ENCODE measurements at regions not wholly inside any gene's neighbourhood (a gene's known extent, or its start where the extent isn't known, plus 50 kb on each side); places are given as distances from the start of the nearest gene placed in this dataset.

DNA sequence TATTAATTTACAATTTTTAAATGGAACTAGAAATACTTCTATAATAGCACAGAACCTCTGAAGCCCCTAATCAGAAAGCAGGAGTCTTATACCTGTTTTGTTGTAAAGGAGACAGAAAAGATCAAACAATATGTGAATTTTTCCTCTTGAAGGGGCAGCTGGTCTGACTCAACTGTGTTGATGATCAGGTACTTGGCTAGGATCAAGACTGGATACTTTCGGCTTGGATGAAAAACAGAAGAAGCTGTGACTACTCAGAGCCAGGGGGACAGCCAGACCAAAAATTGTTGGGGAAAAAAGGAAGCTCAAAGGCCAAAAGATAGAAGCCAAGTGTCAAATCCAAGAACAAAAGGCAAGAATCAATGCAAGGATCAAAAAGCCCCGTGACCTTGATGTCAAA, 195.6 kb downstream of the KCTD12 start:
- DNase-seq (ENCODE audit: low spot score) = no peak
- in situ Hi-C loops (cut with MboI; ENCODE audit: low sequenced_read_pairs, unreplicated experiment) = no loop called here
- TF ChIP-seq, protein P1, sequence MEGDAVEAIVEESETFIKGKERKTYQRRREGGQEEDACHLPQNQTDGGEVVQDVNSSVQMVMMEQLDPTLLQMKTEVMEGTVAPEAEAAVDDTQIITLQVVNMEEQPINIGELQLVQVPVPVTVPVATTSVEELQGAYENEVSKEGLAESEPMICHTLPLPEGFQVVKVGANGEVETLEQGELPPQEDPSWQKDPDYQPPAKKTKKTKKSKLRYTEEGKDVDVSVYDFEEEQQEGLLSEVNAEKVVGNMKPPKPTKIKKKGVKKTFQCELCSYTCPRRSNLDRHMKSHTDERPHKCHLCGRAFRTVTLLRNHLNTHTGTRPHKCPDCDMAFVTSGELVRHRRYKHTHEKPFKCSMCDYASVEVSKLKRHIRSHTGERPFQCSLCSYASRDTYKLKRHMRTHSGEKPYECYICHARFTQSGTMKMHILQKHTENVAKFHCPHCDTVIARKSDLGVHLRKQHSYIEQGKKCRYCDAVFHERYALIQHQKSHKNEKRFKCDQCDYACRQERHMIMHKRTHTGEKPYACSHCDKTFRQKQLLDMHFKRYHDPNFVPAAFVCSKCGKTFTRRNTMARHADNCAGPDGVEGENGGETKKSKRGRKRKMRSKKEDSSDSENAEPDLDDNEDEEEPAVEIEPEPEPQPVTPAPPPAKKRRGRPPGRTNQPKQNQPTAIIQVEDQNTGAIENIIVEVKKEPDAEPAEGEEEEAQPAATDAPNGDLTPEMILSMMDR (IDR thresholded peaks at IDR 0.05; ENCODE audit: borderline replicate concordance, control extremely low read depth, extremely low read depth, insufficient read depth, missing control alignments) = no peak

DNA sequence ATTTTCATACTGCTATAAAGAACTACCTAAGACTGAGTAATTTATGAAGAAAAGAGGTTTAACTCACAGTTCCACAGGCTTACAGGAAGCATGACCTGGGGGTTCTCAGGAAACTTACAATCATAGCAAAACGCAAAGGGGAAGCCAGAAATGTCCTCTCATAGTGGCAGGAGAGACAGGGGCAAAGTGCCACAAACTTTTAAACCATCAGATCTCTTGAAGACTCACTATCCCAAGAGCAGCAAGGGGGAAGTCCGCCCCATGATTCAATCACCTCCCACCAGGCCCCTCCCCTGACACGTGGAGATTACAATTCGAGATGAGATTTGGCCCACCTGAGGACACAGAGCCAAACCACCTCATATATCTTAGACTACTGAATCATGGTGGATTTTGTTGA, 198.7 kb downstream of the KCTD12 start:
- in situ Hi-C loops (cut with MboI; ENCODE audit: low sequenced_read_pairs, unreplicated experiment) = no loop called here
- TF ChIP-seq, protein P1 (IDR thresholded peaks at IDR 0.05; ENCODE audit: borderline replicate concordance, control extremely low read depth, extremely low read depth, insufficient read depth, missing control alignments) = no peak
- no peak for DNase-seq (ENCODE audit: low spot score)

DNA sequence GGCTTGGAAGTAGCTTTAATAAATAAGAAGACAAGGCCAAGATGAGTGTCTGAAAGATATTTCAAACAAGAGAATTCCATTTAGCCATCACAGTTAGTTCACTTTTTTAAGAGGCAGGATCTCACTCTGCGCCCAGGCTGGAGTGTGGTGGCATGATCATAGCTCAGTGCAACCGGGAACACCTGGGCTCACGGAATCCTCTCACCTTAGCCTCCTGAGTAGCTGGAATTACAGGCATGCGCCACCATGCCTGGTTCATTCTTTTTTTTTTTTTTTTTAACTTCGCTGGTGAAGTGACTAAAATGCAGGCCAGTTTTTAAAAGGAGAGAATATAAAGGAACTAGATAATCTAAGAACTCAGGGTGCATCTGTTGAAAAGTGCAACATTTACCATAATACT, 200.3 kb downstream of the KCTD12 start:
- in situ Hi-C loops (cut with MboI; ENCODE audit: low sequenced_read_pairs, unreplicated experiment) = no loop called here
- TF ChIP-seq, protein P1 (IDR thresholded peaks at IDR 0.05; ENCODE audit: borderline replicate concordance, control extremely low read depth, extremely low read depth, insufficient read depth, missing control alignments) = no peak
- no peak for DNase-seq (ENCODE audit: low spot score)

DNA sequence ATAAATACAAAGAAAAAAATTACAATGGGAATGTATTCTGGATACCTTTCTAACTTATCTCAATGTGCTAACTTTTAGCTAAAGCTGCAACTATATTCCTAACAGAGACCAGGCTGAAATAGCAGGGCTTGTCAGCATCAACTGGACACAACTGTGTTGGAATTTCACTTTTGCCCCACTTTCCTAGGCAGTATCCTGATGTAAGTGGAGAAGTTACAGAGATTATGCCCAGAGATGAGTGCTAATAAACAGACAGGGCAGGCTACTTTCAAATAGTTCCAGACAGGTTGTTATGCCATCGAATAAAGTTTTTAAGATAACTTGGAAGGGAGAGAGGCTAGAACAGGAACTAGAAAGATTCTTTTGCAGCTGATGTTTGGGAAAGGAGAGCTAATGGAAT, 201.9 kb downstream of the KCTD12 start:
- DNase-seq (ENCODE audit: low spot score) = no peak
- TF ChIP-seq, protein P1 (IDR thresholded peaks at IDR 0.05; ENCODE audit: borderline replicate concordance, control extremely low read depth, extremely low read depth, insufficient read depth, missing control alignments) = no peak
- in situ Hi-C loops (cut with MboI; ENCODE audit: low sequenced_read_pairs, unreplicated experiment) = no loop called here

DNA sequence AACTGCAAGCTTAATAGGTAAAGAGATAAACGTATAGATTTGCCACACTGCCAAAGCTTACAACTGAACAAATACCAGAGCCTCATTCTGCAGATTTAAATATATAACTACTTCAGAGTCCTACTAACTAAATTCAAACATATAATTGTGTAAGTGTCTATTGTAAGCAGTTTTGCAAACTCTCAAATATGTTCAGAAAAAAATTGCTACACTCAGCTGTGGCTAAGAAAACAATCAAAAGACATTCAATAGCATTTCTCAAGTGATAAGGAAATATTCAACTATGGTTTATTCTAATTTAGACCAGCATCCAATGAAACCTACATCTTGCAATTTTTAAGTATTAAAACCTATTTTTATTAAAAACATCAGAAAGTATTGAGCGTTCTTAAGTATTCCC, 202.4 kb downstream of the KCTD12 start:
- DNase-seq (ENCODE audit: low spot score) = no peak
- TF ChIP-seq, protein P1 (IDR thresholded peaks at IDR 0.05; ENCODE audit: borderline replicate concordance, control extremely low read depth, extremely low read depth, insufficient read depth, missing control alignments) = no peak
- in situ Hi-C loops (cut with MboI; ENCODE audit: low sequenced_read_pairs, unreplicated experiment) = no loop called here

DNA sequence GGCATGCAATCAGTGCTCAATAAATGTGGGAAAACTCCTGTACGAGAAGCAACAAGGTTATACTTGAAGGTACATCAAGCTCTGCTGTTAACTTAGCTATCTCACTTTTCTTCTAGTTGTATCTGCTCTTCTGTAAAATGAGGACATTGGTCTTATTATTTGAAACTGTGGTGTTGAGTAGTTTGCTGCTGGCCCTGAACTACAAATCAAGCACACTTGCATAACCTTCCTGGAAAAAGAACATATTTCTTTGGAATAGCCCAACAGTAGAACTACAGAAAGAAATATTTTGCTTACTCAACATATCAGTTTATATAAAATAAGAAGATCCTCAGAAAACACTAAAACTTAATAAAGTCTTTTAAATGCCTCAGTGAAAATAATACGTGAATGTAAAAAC, 203.0 kb downstream of the KCTD12 start:
- TF ChIP-seq, protein P1 (IDR thresholded peaks at IDR 0.05; ENCODE audit: borderline replicate concordance, control extremely low read depth, extremely low read depth, insufficient read depth, missing control alignments) = no peak
- DNase-seq (ENCODE audit: low spot score) = no peak
- in situ Hi-C loops (cut with MboI; ENCODE audit: low sequenced_read_pairs, unreplicated experiment) = no loop called here

DNA sequence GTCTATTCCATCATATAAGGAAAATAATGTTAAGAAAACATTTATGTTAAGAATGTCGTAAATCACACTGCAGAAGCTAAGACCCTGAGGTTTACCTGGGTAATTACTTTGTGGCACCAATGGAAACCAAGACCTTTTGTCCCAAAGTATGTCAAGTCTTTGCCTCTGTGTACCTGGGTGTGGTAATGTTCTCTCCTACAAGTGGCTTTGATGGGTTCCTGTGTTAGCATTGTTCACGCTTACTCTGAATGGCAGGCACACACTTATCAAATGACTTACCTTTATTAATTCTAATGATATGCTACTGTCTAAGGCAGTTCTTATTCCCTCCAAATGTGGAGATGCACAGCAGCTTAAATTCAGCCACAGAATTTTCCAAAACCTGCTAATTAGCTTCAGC, 206.1 kb downstream of the KCTD12 start:
- in situ Hi-C loops (cut with MboI; ENCODE audit: low sequenced_read_pairs, unreplicated experiment) = no loop called here
- TF ChIP-seq, protein P1 (IDR thresholded peaks at IDR 0.05; ENCODE audit: borderline replicate concordance, control extremely low read depth, extremely low read depth, insufficient read depth, missing control alignments) = no peak
- DNase-seq (ENCODE audit: low spot score) = no peak

Data from GM13976 (cell line).